ENCODE measurements at regions not wholly inside any gene's neighbourhood (a gene's known extent, or its start where the extent isn't known, plus 50 kb on each side); places are given as distances from the start of the nearest gene placed in this dataset.
A peak's percentile ranks its signal among the peaks of the same experiment; 100 is the strongest.

DNA sequence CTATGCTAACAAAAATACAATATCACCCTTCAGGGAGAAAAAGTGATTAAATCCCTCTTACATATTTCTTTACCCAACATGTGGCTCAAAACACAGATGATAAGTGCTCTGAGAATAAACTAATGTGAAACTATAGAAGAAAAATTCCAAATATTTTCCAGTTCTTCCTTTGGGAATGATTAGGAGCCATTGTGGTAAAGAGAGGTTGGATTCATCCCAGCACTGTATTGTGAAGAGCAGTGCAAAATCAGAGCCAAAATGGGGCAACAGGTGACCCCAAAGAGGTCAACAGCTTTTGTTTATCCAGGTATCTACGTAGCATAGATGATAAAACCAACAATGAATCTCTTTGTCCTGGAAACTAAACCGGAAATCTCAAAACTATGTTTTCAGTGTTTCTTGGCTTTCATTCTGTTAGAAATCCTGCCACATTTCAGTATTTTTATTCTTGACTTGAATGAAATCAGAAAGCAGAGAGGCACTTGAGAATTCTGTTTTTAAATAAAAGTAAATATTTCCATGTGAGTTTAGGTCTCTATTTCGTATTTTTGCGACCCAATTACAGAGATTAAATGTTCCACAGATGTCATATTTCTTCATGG, 120.4 kb upstream of the FST start:
- Histone ChIP-seq H3K36me3 (ENCODE audit: low read depth) (no peaks in the 10 kb centered on the region), H3K4me3 (peak overlapping the region; percentile 7; the same call in 1 of the 2 replicates), H3K9me2 (ENCODE audit: insufficient read depth) (no peaks in the 10 kb centered on the region; the same call in 1 of the 2 replicates), H3K79me2 (ENCODE audit: insufficient read depth) (no peaks in the 10 kb centered on the region), H3K4me1 (ENCODE audit: insufficient read depth) (peaks cover 64% of the 10 kb centered on the region), H3K27ac (peak overlapping the region; percentile 71), H3K4me2 (ENCODE audit: unreplicated experiment) (peak overlapping the region; percentile 53), H3F3A (ENCODE audit: insufficient read depth) (peaks cover 54% of the 10 kb centered on the region), H4K20me1 (ENCODE audit: insufficient read depth) (no peaks in the 10 kb centered on the region), H3K27me3 (replicated peaks; ENCODE audit: insufficient read depth) (no peaks in the 10 kb centered on the region), H3K9ac (peak overlapping the region; percentile 14; the same call in 1 of the 2 replicates), H3K9me3 (ENCODE audit: low read depth) (no peaks in the 10 kb centered on the region), H2AFZ (no peak overlapping the region)
- no peak for DNase-seq
- TF ChIP-seq EZH2 (IDR thresholded peaks at IDR 0.05; ENCODE audit: insufficient read depth, poor library complexity, severe bottlenecking) = no peak
- TF ChIP-seq EZH2phosphoT487 (IDR thresholded peaks at IDR 0.05; ENCODE audit: insufficient read depth, low read depth) = no peak
- in situ Hi-C loops (cut with MboI) = no loop called here
- 16 to 19% methylated on average over 4 of the region's 4 CpGs for WGBS, 2 experiments (ENCODE audit: low coverage in 1 of 2, low lambda C conversion rate in 2 of 2, missing lambda C conversion rate in 2 of 2)

DNA sequence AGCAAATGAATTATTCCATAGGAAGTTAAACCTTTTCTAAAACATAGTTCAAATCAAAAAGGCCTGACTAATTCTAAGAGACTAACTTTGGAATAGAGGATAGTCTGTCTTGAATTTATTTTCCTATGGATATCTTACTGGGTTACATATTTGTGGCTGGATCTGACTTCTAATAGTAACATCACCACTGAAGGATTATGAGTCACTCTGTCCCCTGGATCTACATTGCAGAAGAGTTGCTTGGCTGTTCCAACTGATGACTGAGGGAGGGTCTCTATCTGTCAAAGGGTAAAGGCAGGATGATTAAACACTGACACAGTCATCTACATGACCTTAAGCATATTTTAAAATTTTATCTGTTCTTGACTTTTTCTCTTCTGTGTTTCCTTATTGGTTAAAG, 119.6 kb upstream of the FST start:
- Histone ChIP-seq H3K79me2 (ENCODE audit: insufficient read depth) (no peaks in the 10 kb centered on the region), H3K9me3 (ENCODE audit: low read depth) (no peaks in the 10 kb centered on the region), H3F3A (ENCODE audit: insufficient read depth) (peaks cover 56% of the 10 kb centered on the region), H3K27me3 (replicated peaks; ENCODE audit: insufficient read depth) (no peaks in the 10 kb centered on the region), H3K4me3 (peak overlapping the region; percentile 7; the same call in 1 of the 2 replicates), H4K20me1 (ENCODE audit: insufficient read depth) (no peaks in the 10 kb centered on the region), H2AFZ (no peak overlapping the region), H3K9ac (peak overlapping the region; percentile 14; the same call in 1 of the 2 replicates), H3K4me1 (ENCODE audit: insufficient read depth) (peaks cover 64% of the 10 kb centered on the region), H3K36me3 (ENCODE audit: low read depth) (no peaks in the 10 kb centered on the region), H3K9me2 (ENCODE audit: insufficient read depth) (no peaks in the 10 kb centered on the region; the same call in 1 of the 2 replicates), H3K27ac (peak overlapping the region; percentile 71), H3K4me2 (ENCODE audit: unreplicated experiment) (peak overlapping the region; percentile 53)
- in situ Hi-C loops (cut with MboI) = no loop called here
- no peak for TF ChIP-seq EZH2phosphoT487 (IDR thresholded peaks at IDR 0.05; ENCODE audit: insufficient read depth, low read depth)
- no peak for TF ChIP-seq EZH2 (IDR thresholded peaks at IDR 0.05; ENCODE audit: insufficient read depth, poor library complexity, severe bottlenecking)
- peak; percentile 87 for DNase-seq

- no peak overlapping the region for H3K9ac ChIP-seq
- H3K4me3 ChIP-seq = no peak overlapping the region
- H3K79me2 ChIP-seq (ENCODE audit: insufficient read depth) = no peaks in the 10 kb centered on the region
- no peak overlapping the region for H2AFZ ChIP-seq
- no peaks in the 10 kb centered on the region for H3K36me3 ChIP-seq (ENCODE audit: low read depth)
- in situ Hi-C loops (cut with MboI) = no loop called here
- H4K20me1 ChIP-seq (ENCODE audit: insufficient read depth) = no peaks in the 10 kb centered on the region
- peak overlapping the region; percentile 71 for H3K27ac ChIP-seq
- no peaks in the 10 kb centered on the region for H3K27me3 ChIP-seq (replicated peaks; ENCODE audit: insufficient read depth)
- no peak for DNase-seq
- H3K4me1 ChIP-seq (ENCODE audit: insufficient read depth) = peaks cover 66% of the 10 kb centered on the region
- H3K9me3 ChIP-seq (ENCODE audit: low read depth) = no peaks in the 10 kb centered on the region
- H3K9me2 ChIP-seq (ENCODE audit: insufficient read depth) = no peaks in the 10 kb centered on the region; the same call in 1 of the 2 replicates
- peak overlapping the region; percentile 52 for H3K4me2 ChIP-seq (ENCODE audit: unreplicated experiment)
- no peak for TF ChIP-seq EZH2phosphoT487 (IDR thresholded peaks at IDR 0.05; ENCODE audit: insufficient read depth, low read depth)
- no peak for TF ChIP-seq EZH2 (IDR thresholded peaks at IDR 0.05; ENCODE audit: insufficient read depth, poor library complexity, severe bottlenecking)
- 78 to 79% methylated on average over 4 of the region's 4 CpGs for WGBS, 2 experiments (ENCODE audit: low coverage in 1 of 2, low lambda C conversion rate in 2 of 2, missing lambda C conversion rate in 2 of 2)
- peaks cover 59% of the 10 kb centered on the region for H3F3A ChIP-seq (ENCODE audit: insufficient read depth)
Measured at GRCh38 chr5:53361708-53362107, 118.7 kb upstream of the FST start.

DNA sequence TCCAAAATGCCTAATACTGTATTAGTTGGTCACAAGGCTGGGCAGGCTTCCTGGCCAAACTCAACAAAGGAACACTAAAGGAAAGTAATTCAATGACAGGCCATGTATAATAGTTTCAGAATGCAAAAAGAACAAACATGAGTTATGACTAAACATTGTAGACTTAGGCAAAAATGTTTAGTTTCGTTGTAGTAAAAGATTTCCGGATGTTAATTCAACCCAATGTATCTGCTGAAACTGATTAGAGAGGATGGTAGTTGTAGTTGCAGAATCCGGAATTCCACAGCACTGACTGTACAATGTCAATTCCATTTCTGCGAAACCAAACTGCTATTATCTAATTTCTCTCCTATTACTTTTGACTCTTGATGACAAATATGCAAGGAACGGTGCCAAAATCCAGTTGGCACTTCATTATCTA, 117.9 kb upstream of the FST start:
- H3K27me3 ChIP-seq (replicated peaks; ENCODE audit: insufficient read depth) = no peaks in the 10 kb centered on the region
- H4K20me1 ChIP-seq (ENCODE audit: insufficient read depth) = no peaks in the 10 kb centered on the region
- peaks cover 66% of the 10 kb centered on the region for H3K4me1 ChIP-seq (ENCODE audit: insufficient read depth)
- in situ Hi-C loops (cut with MboI) = no loop called here
- 0 out of 2 replicates have a peak overlapping the region, but pooled peaks have one; percentile 0 for H3K9ac ChIP-seq
- no peaks in the 10 kb centered on the region for H3K9me3 ChIP-seq (ENCODE audit: low read depth)
- H3K4me3 ChIP-seq = no peak overlapping the region
- 0 to 1% methylated on average over 5 of the region's 5 CpGs for WGBS, 2 experiments (ENCODE audit: low coverage in 1 of 2, low lambda C conversion rate in 2 of 2, missing lambda C conversion rate in 2 of 2)
- no peaks in the 10 kb centered on the region for H3K79me2 ChIP-seq (ENCODE audit: insufficient read depth)
- no peak overlapping the region for H2AFZ ChIP-seq
- no peak for TF ChIP-seq EZH2 (IDR thresholded peaks at IDR 0.05; ENCODE audit: insufficient read depth, poor library complexity, severe bottlenecking)
- TF ChIP-seq EZH2phosphoT487 (IDR thresholded peaks at IDR 0.05; ENCODE audit: insufficient read depth, low read depth) = peak; percentile 99
- H3K36me3 ChIP-seq (ENCODE audit: low read depth) = no peaks in the 10 kb centered on the region
- DNase-seq = peak; percentile 95
- peak overlapping the region; percentile 71 for H3K27ac ChIP-seq
- peak overlapping the region; percentile 52 for H3K4me2 ChIP-seq (ENCODE audit: unreplicated experiment)
- peaks cover 59% of the 10 kb centered on the region for H3F3A ChIP-seq (ENCODE audit: insufficient read depth)
- H3K9me2 ChIP-seq (ENCODE audit: insufficient read depth) = no peaks in the 10 kb centered on the region; the same call in 1 of the 2 replicates

Data from GM23248 (cell line).